ENCODE measurements at regions not wholly inside any gene's neighbourhood (a gene's known extent, or its start where the extent isn't known, plus 50 kb on each side); places are given as distances from the start of the nearest gene placed in this dataset.

DNA sequence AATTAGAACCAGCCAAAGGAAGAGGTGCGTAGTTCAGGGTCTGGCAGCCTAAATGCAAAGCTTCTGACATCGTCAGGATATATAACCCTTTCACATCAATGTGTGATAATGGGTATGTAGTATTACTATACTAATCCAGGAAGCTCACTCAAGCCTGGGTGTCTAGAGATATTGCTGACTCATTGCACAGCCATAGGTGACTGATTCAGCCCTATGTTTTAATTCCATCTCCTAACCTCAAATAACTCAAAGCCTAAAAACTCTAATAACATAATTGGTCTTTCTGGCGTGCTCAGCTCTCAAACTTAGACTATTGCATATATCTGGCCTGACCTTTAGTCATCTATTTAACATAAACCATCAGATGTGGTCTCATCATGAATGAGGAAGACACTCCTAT lies 658.4 kb downstream of the TBC1D32 start:
- in situ Hi-C loops (cut with HindIII; ENCODE audit: low sequenced_read_pairs): no loop called here
- TF ChIP-seq, protein P1, sequence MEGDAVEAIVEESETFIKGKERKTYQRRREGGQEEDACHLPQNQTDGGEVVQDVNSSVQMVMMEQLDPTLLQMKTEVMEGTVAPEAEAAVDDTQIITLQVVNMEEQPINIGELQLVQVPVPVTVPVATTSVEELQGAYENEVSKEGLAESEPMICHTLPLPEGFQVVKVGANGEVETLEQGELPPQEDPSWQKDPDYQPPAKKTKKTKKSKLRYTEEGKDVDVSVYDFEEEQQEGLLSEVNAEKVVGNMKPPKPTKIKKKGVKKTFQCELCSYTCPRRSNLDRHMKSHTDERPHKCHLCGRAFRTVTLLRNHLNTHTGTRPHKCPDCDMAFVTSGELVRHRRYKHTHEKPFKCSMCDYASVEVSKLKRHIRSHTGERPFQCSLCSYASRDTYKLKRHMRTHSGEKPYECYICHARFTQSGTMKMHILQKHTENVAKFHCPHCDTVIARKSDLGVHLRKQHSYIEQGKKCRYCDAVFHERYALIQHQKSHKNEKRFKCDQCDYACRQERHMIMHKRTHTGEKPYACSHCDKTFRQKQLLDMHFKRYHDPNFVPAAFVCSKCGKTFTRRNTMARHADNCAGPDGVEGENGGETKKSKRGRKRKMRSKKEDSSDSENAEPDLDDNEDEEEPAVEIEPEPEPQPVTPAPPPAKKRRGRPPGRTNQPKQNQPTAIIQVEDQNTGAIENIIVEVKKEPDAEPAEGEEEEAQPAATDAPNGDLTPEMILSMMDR (IDR thresholded peaks at IDR 0.05; ENCODE audit: low read depth, low read length, missing control alignments): no peak
- no peak overlapping the region for H3K4me3 ChIP-seq (ENCODE audit: low read depth, low read length)
- no peak for DNase-seq (ENCODE audit: low read depth)

DNA sequence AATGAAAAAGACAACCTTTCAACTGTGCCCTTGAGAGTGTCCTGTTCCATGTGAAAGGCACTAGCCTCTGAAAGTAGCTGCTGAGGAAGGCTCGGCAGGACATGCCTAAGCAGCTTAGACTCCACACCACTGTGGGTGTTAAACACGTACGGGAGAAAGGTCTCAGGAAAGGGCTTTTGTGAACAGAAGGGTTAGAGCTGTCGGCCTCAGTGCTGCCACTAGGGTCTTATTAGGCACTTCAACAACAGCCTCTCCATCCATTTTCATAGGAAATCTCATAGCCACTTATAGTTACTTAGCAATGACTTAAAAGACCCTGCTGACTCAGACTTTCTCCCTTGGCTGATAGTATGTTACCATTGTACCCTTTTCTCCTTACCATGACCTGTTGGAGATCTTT lies 662.8 kb downstream of the TBC1D32 start:
- no peak overlapping the region for H3K4me3 ChIP-seq (ENCODE audit: low read depth, low read length)
- DNase-seq (ENCODE audit: low read depth): no peak
- in situ Hi-C loops (cut with HindIII; ENCODE audit: low sequenced_read_pairs): no loop called here
- TF ChIP-seq, protein P1 (IDR thresholded peaks at IDR 0.05; ENCODE audit: low read depth, low read length, missing control alignments): no peak

DNA sequence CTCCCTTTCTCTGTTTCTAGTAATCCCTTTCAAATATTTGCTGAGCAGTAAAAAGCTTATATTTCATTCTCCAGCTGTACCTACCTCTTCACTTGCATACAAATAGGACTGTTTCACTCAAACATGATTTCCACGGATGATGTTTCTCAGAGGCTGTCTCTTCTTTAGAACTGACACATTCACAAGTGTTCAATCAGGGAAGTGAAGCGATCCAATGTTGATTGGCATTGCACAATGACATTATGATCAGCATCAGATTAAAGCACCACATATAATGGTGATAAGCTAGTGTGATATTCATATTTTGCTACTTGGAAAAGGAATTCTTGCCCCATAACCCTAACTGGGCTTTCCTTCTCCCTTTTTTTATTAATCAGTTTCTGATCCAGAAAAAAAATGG lies 681.8 kb downstream of the TBC1D32 start:
- TF ChIP-seq, protein P1 (IDR thresholded peaks at IDR 0.05; ENCODE audit: low read depth, low read length, missing control alignments): no peak
- in situ Hi-C loops (cut with HindIII; ENCODE audit: low sequenced_read_pairs): no loop called here
- DNase-seq (ENCODE audit: low read depth): no peak
- no peak overlapping the region for H3K4me3 ChIP-seq (ENCODE audit: low read depth, low read length)

DNA sequence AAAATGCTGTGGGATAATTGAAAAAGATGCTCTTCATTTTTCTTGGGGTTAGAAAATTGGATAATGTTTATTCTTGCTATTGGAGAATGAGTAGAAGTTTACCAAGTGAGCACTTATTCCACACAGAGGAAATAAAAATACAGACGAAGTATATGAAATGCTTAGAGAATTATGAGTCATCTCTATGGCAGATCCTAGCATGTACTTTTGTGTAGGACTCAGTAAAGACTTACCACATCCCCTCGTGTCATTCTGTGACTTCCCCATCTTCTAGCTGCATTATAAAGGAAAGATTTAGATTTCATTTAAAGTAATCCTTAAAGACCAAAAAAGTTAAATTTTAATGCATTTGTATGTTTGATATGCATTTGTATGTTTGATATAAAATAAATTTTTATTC lies 685.6 kb downstream of the TBC1D32 start:
- TF ChIP-seq, protein P1 (IDR thresholded peaks at IDR 0.05; ENCODE audit: low read depth, low read length, missing control alignments): no peak
- no peak overlapping the region for H3K4me3 ChIP-seq (ENCODE audit: low read depth, low read length)
- DNase-seq (ENCODE audit: low read depth): no peak
- in situ Hi-C loops (cut with HindIII; ENCODE audit: low sequenced_read_pairs): no loop called here

DNA sequence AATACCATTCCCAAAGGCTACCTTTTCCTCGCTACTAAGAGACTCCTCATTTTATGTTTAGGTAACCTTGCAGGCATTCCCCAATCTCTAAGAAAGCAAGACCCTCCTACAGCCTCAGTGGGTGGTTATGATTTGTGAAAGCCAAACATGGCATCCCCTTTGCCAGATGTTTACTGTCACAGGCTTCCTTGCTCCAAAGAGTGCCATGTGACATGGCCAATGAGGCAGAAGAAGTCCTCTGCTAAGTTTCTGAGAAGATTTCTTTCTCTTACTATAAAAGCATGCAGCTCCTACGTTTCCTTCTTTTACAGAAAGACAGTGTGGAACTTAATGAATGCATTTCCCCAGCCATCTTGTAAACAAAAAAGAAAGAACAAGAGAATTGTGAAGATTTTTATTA lies 688.2 kb downstream of the TBC1D32 start:
- TF ChIP-seq, protein P1 (IDR thresholded peaks at IDR 0.05; ENCODE audit: low read depth, low read length, missing control alignments): no peak
- DNase-seq (ENCODE audit: low read depth): no peak
- no peak overlapping the region for H3K4me3 ChIP-seq (ENCODE audit: low read depth, low read length)
- in situ Hi-C loops (cut with HindIII; ENCODE audit: low sequenced_read_pairs): no loop called here

DNA sequence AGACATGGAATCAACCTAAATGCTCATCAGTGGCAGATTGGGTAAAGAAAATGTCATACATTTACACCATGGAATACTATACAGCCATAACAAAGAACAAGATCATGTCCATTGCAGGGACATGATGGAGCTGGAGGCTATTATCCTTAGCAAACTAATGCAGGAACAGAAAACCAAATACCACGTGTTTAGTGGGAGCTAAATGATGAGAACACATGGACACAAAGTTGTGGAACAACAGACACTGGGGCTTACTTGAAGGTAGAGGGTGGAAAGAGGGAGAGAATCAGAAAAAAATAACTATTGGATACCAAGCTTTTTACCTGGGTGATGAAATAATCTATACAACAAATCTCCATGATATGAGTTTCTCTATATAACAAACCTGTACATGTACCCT lies 701.3 kb downstream of the TBC1D32 start:
- H3K4me3 ChIP-seq (ENCODE audit: low read depth, low read length): no peak overlapping the region
- TF ChIP-seq, protein P1 (IDR thresholded peaks at IDR 0.05; ENCODE audit: low read depth, low read length, missing control alignments): no peak
- in situ Hi-C loops (cut with HindIII; ENCODE audit: low sequenced_read_pairs): no loop called here
- no peak for DNase-seq (ENCODE audit: low read depth)

DNA sequence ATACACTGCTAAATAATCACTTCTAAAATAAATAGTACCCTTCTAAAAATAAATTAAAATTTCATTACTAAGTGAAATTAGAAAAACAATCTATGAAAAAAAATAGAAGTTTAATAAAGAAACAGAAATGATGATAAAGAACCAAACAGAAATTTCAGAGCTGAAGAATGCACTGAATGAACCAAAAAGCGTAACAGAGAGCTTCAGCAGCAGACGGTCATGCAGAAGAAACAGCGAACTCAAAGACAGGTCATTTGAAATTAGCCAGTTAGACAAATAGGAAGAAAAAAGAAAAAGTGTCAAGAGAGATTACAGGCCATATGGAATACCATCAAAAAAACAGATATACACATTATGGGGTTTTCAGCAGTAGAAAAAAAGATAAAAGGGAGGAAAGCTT lies 706.7 kb downstream of the TBC1D32 start:
- in situ Hi-C loops (cut with HindIII; ENCODE audit: low sequenced_read_pairs): no loop called here
- no peak for DNase-seq (ENCODE audit: low read depth)
- no peak overlapping the region for H3K4me3 ChIP-seq (ENCODE audit: low read depth, low read length)
- TF ChIP-seq, protein P1 (IDR thresholded peaks at IDR 0.05; ENCODE audit: low read depth, low read length, missing control alignments): no peak
